ENCODE measurements at regions not wholly inside any gene's neighbourhood (a gene's known extent, or its start where the extent isn't known, plus 50 kb on each side); places are given as distances from the start of the nearest gene placed in this dataset.

- no peaks in the 10 kb centered on the region for H3K36me3 ChIP-seq
- H3K9me3 ChIP-seq: peaks cover 0 to 14% (median 0%) of the 10 kb centered on the region in 11 donors
- H3K27ac ChIP-seq: no peak overlapping the region
- intact Hi-C loops (cut with DNase I): no loop called here
- 95 to 98% methylated on average over 2 of the region's 2 CpGs for WGBS, 2 donors
- no peaks in the 10 kb centered on the region for H3K4me1 ChIP-seq
- no peaks in the 10 kb centered on the region for H3K27me3 ChIP-seq
- ATAC-seq: no peak
- no peak overlapping the region for H3K4me3 ChIP-seq
- DNase-seq: no peak
- no peak for TF ChIP-seq CTCF (IDR thresholded peaks at IDR 0.05)
Measured at GRCh38 chr3:189464799-189465198, 166.4 kb upstream of the TP63 start.

- no peaks in the 10 kb centered on the region for H3K36me3 ChIP-seq
- H3K4me1 ChIP-seq: no peaks in the 10 kb centered on the region
- no peak for ATAC-seq
- H3K27me3 ChIP-seq: no peaks in the 10 kb centered on the region
- 66 to 67% methylated on average over 2 of the region's 2 CpGs for WGBS, 2 donors
- H3K27ac ChIP-seq: no peak overlapping the region
- peaks cover 0 to 14% (median 0%) of the 10 kb centered on the region in 11 donors for H3K9me3 ChIP-seq
- no peak for DNase-seq
- intact Hi-C loops (cut with DNase I): no loop called here
- no peak for TF ChIP-seq CTCF (IDR thresholded peaks at IDR 0.05)
- H3K4me3 ChIP-seq: no peak overlapping the region
Measured at GRCh38 chr3:189466004-189466403, 165.2 kb upstream of the TP63 start.

GRCh38 chr3:189467451-189467850 is 163.7 kb upstream of the TP63 start:
- H3K27me3 ChIP-seq: no peaks in the 10 kb centered on the region
- no peak overlapping the region for H3K27ac ChIP-seq
- ATAC-seq (no peak), DNase-seq (no peak)
- H3K4me1 ChIP-seq: no peaks in the 10 kb centered on the region
- intact Hi-C loops (cut with DNase I): no loop called here
- WGBS, 2 donors: 36 to 42% methylated on average over 2 of the region's 2 CpGs
- H3K4me3 ChIP-seq: no peak overlapping the region
- TF ChIP-seq CTCF (IDR thresholded peaks at IDR 0.05): no peak
- H3K9me3 ChIP-seq: peaks cover 0 to 9% (median 0%) of the 10 kb centered on the region in 11 donors
- H3K36me3 ChIP-seq: no peaks in the 10 kb centered on the region

- Histone ChIP-seq H3K9me3 (no peaks in the 10 kb centered on the region), H3K36me3 (no peaks in the 10 kb centered on the region), H3K4me1 (no peaks in the 10 kb centered on the region), H3K4me3 (no peak overlapping the region), H3K27ac (no peak overlapping the region), H3K27me3 (no peaks in the 10 kb centered on the region)
- no peak for TF ChIP-seq CTCF (IDR thresholded peaks at IDR 0.05)
- WGBS, 2 donors: 73 to 75% methylated on average over 2 of the region's 2 CpGs
- DNase-seq (no peak), ATAC-seq (no peak)
- intact Hi-C loops (cut with DNase I): no loop called here
Measured at GRCh38 chr3:189474944-189475343, 156.2 kb upstream of the TP63 start.

- no peaks in the 10 kb centered on the region for H3K36me3 ChIP-seq
- H3K27ac ChIP-seq: no peak overlapping the region
- no peak for TF ChIP-seq CTCF (IDR thresholded peaks at IDR 0.05)
- intact Hi-C loops (cut with DNase I): no loop called here
- H3K9me3 ChIP-seq: peaks cover 0 to 7% (median 0%) of the 10 kb centered on the region in 11 donors
- DNase-seq: no peak
- H3K27me3 ChIP-seq: no peaks in the 10 kb centered on the region
- no peak for ATAC-seq
- 77 to 78% methylated on average over 5 of the region's 5 CpGs for WGBS, 2 donors
- H3K4me1 ChIP-seq: no peaks in the 10 kb centered on the region
- H3K4me3 ChIP-seq: no peak overlapping the region
Measured at GRCh38 chr3:189477614-189478013, 153.6 kb upstream of the TP63 start.
